Transverse colon (tissue), 4 donors: ENCODE measurements at regions not wholly inside any gene's neighbourhood (a gene's known extent, or its start where the extent isn't known, plus 50 kb on each side); places are given as distances from the start of the nearest gene placed in this dataset.

Experiments used
- DNase-seq: peaks from one replicate; pipeline ENCODE4 v3.0.0-alpha.2; 2019
- H3K27ac ChIP-seq, 4 donors: fragments of 200-600 bp; sonication (generic); 2 replicates each; pipeline ENCODE4 v1.5.1; 2016 to 2018; ENCODE audit warnings: inconsistent platforms in 4 of 4
- H3K27me3 ChIP-seq: fragments of 200-600 bp; sonication (generic); 2 replicates; pipeline ENCODE4 v1.5.1; 2017; ENCODE audit warnings: inconsistent platforms
- H3K36me3 ChIP-seq, 4 donors: fragments of 200-600 bp; sonication (generic); 2 replicates each; pipeline ENCODE4 v1.5.1; 2017 to 2019; ENCODE audit warnings: inconsistent platforms in 4 of 4
- H3K4me1 ChIP-seq, 4 donors: fragments of 200-600 bp; sonication (generic); 2 replicates each; pipeline ENCODE4 v1.5.1; 2017 to 2020; ENCODE audit warnings: inconsistent platforms in 4 of 4
- H3K4me3 ChIP-seq, 4 donors: fragments of 200-600 bp; sonication (generic); 1 replicate in 1 of 4; 2 replicates in 3 of 4; pipeline versions ENCODE4 v1.5.1 to v1.6.1; 2017 to 2019; ENCODE audit warnings: inconsistent platforms in 4 of 4
- H3K9me3 ChIP-seq, 2 donors: fragments of 200-600 bp; sonication (generic); 2 replicates each; pipeline ENCODE4 v1.5.1; 2017 to 2019; ENCODE audit warnings: inconsistent platforms in 2 of 2
- CTCF ChIP-seq, 5 experiments: fragments of 200-600 bp in 3 of 5; fragments of 450-650 bp in 2 of 5; sonication (generic) in 3 of 5; IDR thresholded peaks; 1 replicate in 2 of 5; 2 replicates in 3 of 5; pipeline ENCODE4 v1.5.1; 2016 to 2017; ENCODE audit warnings: antibody characterized with exemption in 5 of 5, inconsistent platforms in 3 of 5, mild to moderate bottlenecking in 2 of 5, moderate library complexity in 1 of 5
- EP300 ChIP-seq: sonication (generic); formaldehyde crosslinking; IDR thresholded peaks from one replicate; pipeline ENCODE4 v1.6.1; 2017; ENCODE audit warnings: antibody characterized with exemption, low read depth
- POLR2A ChIP-seq: fragments of 450-650 bp; IDR thresholded peaks from one replicate; pipeline ENCODE4 v1.6.1; 2016; ENCODE audit warnings: antibody characterized with exemption, mild to moderate bottlenecking, moderate library complexity
- POLR2AphosphoS5 ChIP-seq, 3 donors: sonication (generic); formaldehyde crosslinking; IDR thresholded peaks; one replicate each; pipeline ENCODE4 v1.6.1; 2016; ENCODE audit warnings: antibody characterized with exemption in 3 of 3
- WGBS, 2 donors: methylation state at CpG; one replicate each; pipeline ENCODE4 v1.1.5; 2018; ENCODE audit warnings: low coverage in 1 of 2; 5-methylcytosine and 5-hydroxymethylcytosine counted together
- in situ Hi-C, 4 donors: fragments of 200-750 bp; cut with MboI; loops; one replicate each; pipeline versions ENCODE4 v1.15.0 to v1.15.1; 2017; ENCODE audit warnings: low sequenced_read_pairs in 3 of 4, low pct_ligation_motif_present in 1 of 4, low pct_unique_long_range_greater_than_20kb in 1 of 4
- intact Hi-C: fragments of 100-400 bp; cut with DNase I; formaldehyde crosslinking; loops from one replicate; pipeline ENCODE4 v1.15.1; 2023; ENCODE audit warnings: low total_unique reads

- H3K9me3 ChIP-seq = no peaks in the 10 kb centered on the region
- TF ChIP-seq EP300 (no peak), POLR2AphosphoS5 (IDR thresholded peaks at IDR 0.05) (no peak), POLR2A (no peak), CTCF (IDR thresholded peaks at IDR 0.05) (no peak)
- no peaks in the 10 kb centered on the region for H3K27me3 ChIP-seq
- no peaks in the 10 kb centered on the region for H3K36me3 ChIP-seq
- no peak for DNase-seq
- no peak overlapping the region for H3K27ac ChIP-seq
- in situ Hi-C loops (no loop called here), intact Hi-C loops (no loop called here)
- H3K4me1 ChIP-seq = no peaks in the 10 kb centered on the region
- WGBS, 2 donors = 92% methylated on average over 5 of the region's 5 CpGs; no CpG with 5 or more reads in 1 of the 2 donors
- H3K4me3 ChIP-seq = no peak overlapping the region
Observed at GRCh38 chr18:49701190-49701589, 112.1 kb downstream of the ACAA2 start.

GRCh38 chr18:49699303-49699702 lies 114.0 kb downstream of the ACAA2 start:
- no peaks in the 10 kb centered on the region for H3K27me3 ChIP-seq
- intact Hi-C loops = no loop called here
- TF ChIP-seq EP300 (no peak), CTCF (IDR thresholded peaks at IDR 0.05) (no peak), POLR2AphosphoS5 (IDR thresholded peaks at IDR 0.05) (no peak), POLR2A (no peak)
- no peak for DNase-seq
- no peaks in the 10 kb centered on the region for H3K36me3 ChIP-seq
- H3K9me3 ChIP-seq = no peaks in the 10 kb centered on the region
- H3K27ac ChIP-seq = no peak overlapping the region
- H3K4me1 ChIP-seq = no peaks in the 10 kb centered on the region
- no peak overlapping the region for H3K4me3 ChIP-seq
- in situ Hi-C loops = no loop called here
- 79 to 80% methylated on average over 6 of the region's 6 CpGs for WGBS, 2 donors

GRCh38 chr18:49698525-49699025 lies 114.8 kb downstream of the ACAA2 start:
- 83 to 93% methylated on average over 2 to 4 of the region's 4 CpGs for WGBS, 2 donors
- intact Hi-C loops = no loop called here
- Histone ChIP-seq H3K9me3 (no peaks in the 10 kb centered on the region), H3K27me3 (no peaks in the 10 kb centered on the region), H3K4me3 (no peak overlapping the region), H3K36me3 (no peaks in the 10 kb centered on the region), H3K4me1 (no peaks in the 10 kb centered on the region), H3K27ac (no peak overlapping the region)
- no peak for TF ChIP-seq CTCF (IDR thresholded peaks at IDR 0.05)
- no peak for TF ChIP-seq POLR2A
- no peak for TF ChIP-seq EP300
- TF ChIP-seq POLR2AphosphoS5 (IDR thresholded peaks at IDR 0.05) = no peak
- DNase-seq = no peak
- in situ Hi-C loops = no loop called here

GRCh38 chr18:49697757-49698524 lies 115.4 kb downstream of the ACAA2 start:
- H3K27ac ChIP-seq = no peak overlapping the region
- H3K36me3 ChIP-seq = no peaks in the 10 kb centered on the region
- in situ Hi-C loops (no loop called here), intact Hi-C loops (no loop called here)
- TF ChIP-seq POLR2AphosphoS5 (IDR thresholded peaks at IDR 0.05) (no peak), CTCF (IDR thresholded peaks at IDR 0.05) (no peak), EP300 (no peak), POLR2A (no peak)
- H3K9me3 ChIP-seq = no peaks in the 10 kb centered on the region
- DNase-seq = no peak
- no peak overlapping the region for H3K4me3 ChIP-seq
- H3K4me1 ChIP-seq = no peaks in the 10 kb centered on the region
- WGBS, 2 donors = 43 to 76% methylated on average over 1 to 7 of the region's 7 CpGs
- no peaks in the 10 kb centered on the region for H3K27me3 ChIP-seq
